HepG2 (cell line): ENCODE measurements at regions not wholly inside any gene's neighbourhood (a gene's known extent, or its start where the extent isn't known, plus 50 kb on each side); places are given as distances from the start of the nearest gene placed in this dataset.

ENCODE experiments used
- ATAC-seq: fragments of 200-7000 bp; cut with Tn5 transposase; 3 replicates; pipeline ENCODE4 v1.9.1; 2020; ENCODE audit warnings: mild to moderate bottlenecking, moderate library complexity
- BruUV-seq: library from RNA; stranded (reverse); fragments of 400-500 nt; replicated peaks from 2 replicates; lab custom pipeline; 2021; lab: Mats Ljungman, UMichigan
- CTCF ChIA-PET: fragments of 300-600 bp; formaldehyde crosslinking; extraction: SDS; loops from one replicate; lab custom pipeline; 2021; ENCODE audit warnings: low total read pairs, inconsistent platforms, low intra/inter-chr PET ratio; lab: Yijun Ruan, JAX
- POLR2A ChIA-PET: fragments of 350-600 bp; sonication (Branson Sonifier 250); formaldehyde crosslinking; loops from one replicate; lab custom pipeline; 2020; ENCODE audit warnings: antibody characterized with exemption, inconsistent platforms; lab: Yijun Ruan, JAX
- DNase-seq: peaks from one replicate; pipeline ENCODE4 v3.0.0-alpha.2; 2015; ENCODE audit warnings: low spot score
- FAIRE-seq: peaks from 3 replicates; lab custom pipeline; 2011; peaks lifted over from hg19 to GRCh38; lab: Jason Lieb, UNC
- H2AFZ ChIP-seq: one replicate; pipeline ENCODE4 v1.6.1; 2011; ENCODE audit warnings: low read length, inconsistent platforms
- H3K27ac ChIP-seq: fragments of 300-600 bp; 3 replicates; pipeline ENCODE4 v1.8.0; 2011; ENCODE audit warnings: mixed run types, mild to moderate bottlenecking, mixed read lengths, low read length, inconsistent platforms; ENCODE audit not compliant: insufficient read depth; ENCODE audit errors: extremely low read length
- H3K27me3 ChIP-seq, 2 experiments: fragments of 200-600 bp in 1 of 2; 2 replicates in 1 of 2; 3 replicates in 1 of 2; pipeline versions ENCODE4 v1.6.0 to v1.8.0; 2011; ENCODE audit warnings: low read length in 2 of 2, mild to moderate bottlenecking in 2 of 2, moderate library complexity in 2 of 2, inconsistent platforms in 1 of 2; ENCODE audit not compliant: insufficient read depth in 2 of 2, control insufficient read depth in 1 of 2
- H3K36me3 ChIP-seq, 2 experiments: fragments of 200-600 bp in 1 of 2; replicated peaks in 1 of 2; 2 replicates in 1 of 2; 3 replicates in 1 of 2; pipeline versions ENCODE4 v1.5.1 to v1.8.0; 2011; ENCODE audit warnings: low read length in 2 of 2, inconsistent platforms in 1 of 2; ENCODE audit not compliant: insufficient read depth in 2 of 2, control insufficient read depth in 1 of 2
- H3K4me1 ChIP-seq: 2 replicates; pipeline ENCODE4 v1.5.1; 2012; ENCODE audit warnings: low read length, inconsistent platforms; ENCODE audit not compliant: insufficient read depth
- H3K4me2 ChIP-seq: 2 replicates; pipeline ENCODE4 v1.6.0; 2011; ENCODE audit warnings: low read depth, low read length, inconsistent platforms
- H3K4me3 ChIP-seq, 3 experiments: fragments of 200-600 bp in 1 of 3; sonication (generic), shearing (Covaris generic) in 1 of 3; replicated peaks in 1 of 3; 2 replicates each; pipeline ENCODE4 v1.5.1; 2011 to 2016; ENCODE audit warnings: low read length in 3 of 3, inconsistent platforms in 2 of 3, low read depth in 2 of 3, mild to moderate bottlenecking in 2 of 3, control low read depth in 1 of 3, mixed read lengths in 1 of 3; ENCODE audit not compliant: insufficient read depth in 1 of 3
- H3K79me2 ChIP-seq: one replicate; pipeline ENCODE4 v1.6.1; 2011; ENCODE audit warnings: low read length, inconsistent platforms; ENCODE audit not compliant: insufficient read depth
- H3K9ac ChIP-seq: 2 replicates; pipeline ENCODE4 v1.6.0; 2011; ENCODE audit warnings: mild to moderate bottlenecking, low read depth, low read length, inconsistent platforms; ENCODE audit not compliant: insufficient read depth
- H3K9me3 ChIP-seq: 2 replicates; pipeline ENCODE4 v1.5.1; 2012; ENCODE audit warnings: mild to moderate bottlenecking, low read length
- H4K20me1 ChIP-seq: 2 replicates; pipeline ENCODE4 v1.6.0; 2011; ENCODE audit warnings: inconsistent platforms, mild to moderate bottlenecking, low read length, moderate library complexity; ENCODE audit not compliant: insufficient read depth
- ARNTL ChIP-seq: sonication (generic); formaldehyde crosslinking; IDR thresholded peaks from 2 replicates; pipeline ENCODE4 v1.4.0; 2020; ENCODE audit warnings: mild to moderate bottlenecking, missing genetic modification reagents
- BRD4 ChIP-seq: sonication (generic); formaldehyde crosslinking; IDR thresholded peaks from 2 replicates; pipeline ENCODE4 v1.4.0; 2020; ENCODE audit warnings: missing genetic modification reagents
- CEBPZ ChIP-seq: IDR thresholded peaks from 2 replicates; pipeline ENCODE4 v1.6.1; 2012; ENCODE audit warnings: low read length, improper control_type of control experiment
- DPF2 ChIP-seq: sonication (generic); formaldehyde crosslinking; IDR thresholded peaks from 2 replicates; pipeline ENCODE4 v1.4.0; 2020; ENCODE audit warnings: mild to moderate bottlenecking, low read depth, missing genetic modification reagents, borderline replicate concordance
- EED ChIP-seq: sonication (generic); formaldehyde crosslinking; IDR thresholded peaks from 2 replicates; pipeline ENCODE4 v1.5.0; 2020; ENCODE audit warnings: mild to moderate bottlenecking, missing genetic modification reagents
- HMGA1 ChIP-seq: sonication (generic); formaldehyde crosslinking; conservative IDR thresholded peaks from 2 replicates; pipeline ENCODE4 v1.4.0; 2020; ENCODE audit warnings: missing genetic modification reagents
- JDP2 ChIP-seq: sonication (generic); formaldehyde crosslinking; IDR thresholded peaks from 2 replicates; pipeline ENCODE4 v1.8.1; 2022; ENCODE audit warnings: missing genetic modification reagents, borderline replicate concordance
- ZBTB1 ChIP-seq: sonication (generic); formaldehyde crosslinking; IDR thresholded peaks from 2 replicates; pipeline ENCODE4 v1.4.0; 2020; ENCODE audit warnings: missing genetic modification reagents, borderline replicate concordance
- ZFAT ChIP-seq: sonication (generic); formaldehyde crosslinking; conservative IDR thresholded peaks from 2 replicates; pipeline ENCODE4 v1.8.1; 2023; ENCODE audit warnings: missing genetic modification reagents, inconsistent platforms
- ZNF30 ChIP-seq: sonication (generic); formaldehyde crosslinking; IDR thresholded peaks from 2 replicates; pipeline ENCODE4 v1.5.0; 2020; ENCODE audit warnings: mild to moderate bottlenecking, missing genetic modification reagents
- ZNF362 ChIP-seq: sonication (generic); formaldehyde crosslinking; IDR thresholded peaks from 2 replicates; pipeline ENCODE4 v1.4.0; 2020; ENCODE audit warnings: missing genetic modification reagents, mild to moderate bottlenecking, borderline replicate concordance
- ZNF367 ChIP-seq: sonication (generic); formaldehyde crosslinking; IDR thresholded peaks from 2 replicates; pipeline ENCODE4 v1.4.0; 2020; ENCODE audit warnings: missing genetic modification reagents, borderline replicate concordance
- WGBS: methylation state at CpG from one replicate; pipeline ENCODE4 v1.1.6; 2017; ENCODE audit warnings: low lambda C conversion rate; 5-methylcytosine and 5-hydroxymethylcytosine counted together
- in situ Hi-C: cut with HindIII; loops from 2 replicates; pipeline ENCODE4 v1.10.0; 2017; ENCODE audit warnings: low pct_unique_long_range_greater_than_20kb; ENCODE audit not compliant: extremely low pct_ligation_motif_present
- intact Hi-C: fragments of 100-400 bp; cut with micrococcal nuclease; formaldehyde crosslinking; loops from one replicate; pipeline ENCODE4 v1.10.0; 2022; ENCODE audit not compliant: unreplicated experiment

GRCh38 chr1:193785850-193786420 lies 599.5 kb upstream of the B3GALT2 start:
- Histone ChIP-seq H3K27ac (no peak overlapping the region), H3K4me2 (no peak overlapping the region), H2AFZ (no peak overlapping the region), H3K36me3 (no peaks in the 10 kb centered on the region), H3K27me3 (no peaks in the 10 kb centered on the region), H3K4me1 (no peaks in the 10 kb centered on the region), H3K79me2 (no peaks in the 10 kb centered on the region), H3K4me3 (no peak overlapping the region), H3K9ac (no peak overlapping the region), H4K20me1 (no peaks in the 10 kb centered on the region), H3K9me3 (no peaks in the 10 kb centered on the region)
- no peak for FAIRE-seq
- ATAC-seq, result no peak
- POLR2A ChIA-PET, result no interaction called here
- in situ Hi-C loops (no loop called here), intact Hi-C loops (no loop called here)
- TF ChIP-seq ZFAT (CRISPR knock-in tag) (no peak), CEBPZ (no peak), HMGA1 (CRISPR knock-in tag) (no peak), ZNF30 (no peak), ZBTB1 (no peak), BRD4 (CRISPR knock-in tag) (no peak), ZNF367 (CRISPR knock-in tag) (no peak), ARNTL (no peak), EED (CRISPR knock-in tag) (no peak), ZNF362 (CRISPR knock-in tag) (no peak), DPF2 (CRISPR knock-in tag) (no peak), JDP2 (CRISPR knock-in tag) (no peak)
- DNase-seq, result no peak
- CTCF ChIA-PET, result no interaction called here
- no TSS peak for BruUV-seq
- WGBS, result 46% methylated on average over 3 of the region's 3 CpGs
